ENCODE measurements at regions not wholly inside any gene's neighbourhood (a gene's known extent, or its start where the extent isn't known, plus 50 kb on each side); places are given as distances from the start of the nearest gene placed in this dataset.

DNA sequence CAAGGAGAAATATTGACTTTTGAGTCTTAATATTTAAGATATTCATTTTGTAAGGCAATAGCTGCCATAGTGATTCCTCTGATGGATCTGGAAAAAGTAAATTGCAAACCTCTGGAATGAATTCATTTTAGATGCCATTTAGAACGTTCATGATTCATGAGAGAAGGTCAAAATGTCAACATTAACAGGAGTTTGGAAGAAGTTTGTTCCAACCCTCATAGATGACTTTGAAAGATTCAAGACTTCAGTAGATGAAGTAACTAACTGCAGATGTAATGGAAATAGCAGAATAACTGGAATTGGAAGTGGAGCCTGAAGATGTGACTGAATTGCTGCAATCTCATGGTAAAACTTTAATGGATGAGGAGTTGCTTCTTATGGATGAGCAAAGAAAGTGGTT lies 100.9 kb upstream of the CCN2 start:
- TF ChIP-seq EZH2phosphoT487 (IDR thresholded peaks at IDR 0.05): no peak
- TF ChIP-seq, protein P1, sequence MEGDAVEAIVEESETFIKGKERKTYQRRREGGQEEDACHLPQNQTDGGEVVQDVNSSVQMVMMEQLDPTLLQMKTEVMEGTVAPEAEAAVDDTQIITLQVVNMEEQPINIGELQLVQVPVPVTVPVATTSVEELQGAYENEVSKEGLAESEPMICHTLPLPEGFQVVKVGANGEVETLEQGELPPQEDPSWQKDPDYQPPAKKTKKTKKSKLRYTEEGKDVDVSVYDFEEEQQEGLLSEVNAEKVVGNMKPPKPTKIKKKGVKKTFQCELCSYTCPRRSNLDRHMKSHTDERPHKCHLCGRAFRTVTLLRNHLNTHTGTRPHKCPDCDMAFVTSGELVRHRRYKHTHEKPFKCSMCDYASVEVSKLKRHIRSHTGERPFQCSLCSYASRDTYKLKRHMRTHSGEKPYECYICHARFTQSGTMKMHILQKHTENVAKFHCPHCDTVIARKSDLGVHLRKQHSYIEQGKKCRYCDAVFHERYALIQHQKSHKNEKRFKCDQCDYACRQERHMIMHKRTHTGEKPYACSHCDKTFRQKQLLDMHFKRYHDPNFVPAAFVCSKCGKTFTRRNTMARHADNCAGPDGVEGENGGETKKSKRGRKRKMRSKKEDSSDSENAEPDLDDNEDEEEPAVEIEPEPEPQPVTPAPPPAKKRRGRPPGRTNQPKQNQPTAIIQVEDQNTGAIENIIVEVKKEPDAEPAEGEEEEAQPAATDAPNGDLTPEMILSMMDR (IDR thresholded peaks at IDR 0.05): no peak
- TF ChIP-seq EZH2 (IDR thresholded peaks at IDR 0.05): no peak
- no peaks in the 10 kb centered on the region for H3K27me3 Mint-ChIP-seq (ENCODE audit: insufficient read depth, low read depth)
- Histone ChIP-seq H3K27ac (no peak overlapping the region), H2AFZ (replicated peaks) (no peak overlapping the region), H3K27me3 (no peaks in the 10 kb centered on the region), H3K4me2 (no peak overlapping the region), H3K4me3 (no peak overlapping the region), H3F3A (ENCODE audit: low read depth) (no peaks in the 10 kb centered on the region), H4K20me1 (ENCODE audit: low read depth) (no peaks in the 10 kb centered on the region), H3K36me3 (no peaks in the 10 kb centered on the region), H3K9ac (no peak overlapping the region), H3K9me3 (ENCODE audit: low read depth) (no peaks in the 10 kb centered on the region), H3K79me2 (ENCODE audit: low read depth) (no peaks in the 10 kb centered on the region), H3K4me1 (no peaks in the 10 kb centered on the region)
- no peaks in the 10 kb centered on the region for H3K4me1 Mint-ChIP-seq
- DNase-seq (ENCODE audit: low spot score): no peak
- no peak overlapping the region for H3K27ac Mint-ChIP-seq
- no peak overlapping the region for H3K4me3 Mint-ChIP-seq
- peaks cover 5% of the 10 kb centered on the region for H3K36me3 Mint-ChIP-seq
- peaks cover 14% of the 10 kb centered on the region for H3K9me3 Mint-ChIP-seq

DNA sequence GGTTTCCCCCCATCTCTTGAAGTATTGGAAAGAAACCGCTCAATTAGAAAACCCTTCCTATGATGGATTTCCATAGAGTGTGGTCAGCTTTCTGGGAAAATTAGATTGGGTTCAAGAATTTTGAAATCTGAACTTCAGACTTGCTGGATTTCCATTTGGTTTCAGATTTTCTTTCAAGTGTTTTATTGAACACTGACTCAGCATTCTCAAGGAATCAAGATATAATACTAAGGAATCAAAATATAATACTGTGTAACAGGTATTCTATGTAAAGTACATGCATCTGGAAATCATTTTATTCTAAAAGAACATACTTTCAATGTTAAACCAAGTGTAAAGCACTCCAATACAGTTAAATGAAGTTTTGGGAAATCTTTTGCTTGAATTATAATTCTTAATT lies 94.7 kb upstream of the CCN2 start:
- peaks cover 3% of the 10 kb centered on the region for H3K36me3 Mint-ChIP-seq
- Histone ChIP-seq H3K4me2 (no peak overlapping the region), H3K27ac (no peak overlapping the region), H3F3A (ENCODE audit: low read depth) (no peaks in the 10 kb centered on the region), H4K20me1 (ENCODE audit: low read depth) (no peaks in the 10 kb centered on the region), H3K9ac (no peak overlapping the region), H3K9me3 (ENCODE audit: low read depth) (no peaks in the 10 kb centered on the region), H3K36me3 (no peaks in the 10 kb centered on the region), H3K27me3 (no peaks in the 10 kb centered on the region), H3K4me3 (no peak overlapping the region), H3K4me1 (no peaks in the 10 kb centered on the region), H3K79me2 (ENCODE audit: low read depth) (no peaks in the 10 kb centered on the region), H2AFZ (replicated peaks) (no peak overlapping the region)
- no peak for DNase-seq (ENCODE audit: low spot score)
- peaks cover 8% of the 10 kb centered on the region for H3K9me3 Mint-ChIP-seq
- H3K4me1 Mint-ChIP-seq: no peaks in the 10 kb centered on the region
- H3K4me3 Mint-ChIP-seq: no peak overlapping the region
- no peak overlapping the region for H3K27ac Mint-ChIP-seq
- H3K27me3 Mint-ChIP-seq (ENCODE audit: insufficient read depth, low read depth): no peaks in the 10 kb centered on the region
- no peak for TF ChIP-seq EZH2phosphoT487 (IDR thresholded peaks at IDR 0.05)
- no peak for TF ChIP-seq EZH2 (IDR thresholded peaks at IDR 0.05)
- TF ChIP-seq, protein P1 (IDR thresholded peaks at IDR 0.05): no peak

DNA sequence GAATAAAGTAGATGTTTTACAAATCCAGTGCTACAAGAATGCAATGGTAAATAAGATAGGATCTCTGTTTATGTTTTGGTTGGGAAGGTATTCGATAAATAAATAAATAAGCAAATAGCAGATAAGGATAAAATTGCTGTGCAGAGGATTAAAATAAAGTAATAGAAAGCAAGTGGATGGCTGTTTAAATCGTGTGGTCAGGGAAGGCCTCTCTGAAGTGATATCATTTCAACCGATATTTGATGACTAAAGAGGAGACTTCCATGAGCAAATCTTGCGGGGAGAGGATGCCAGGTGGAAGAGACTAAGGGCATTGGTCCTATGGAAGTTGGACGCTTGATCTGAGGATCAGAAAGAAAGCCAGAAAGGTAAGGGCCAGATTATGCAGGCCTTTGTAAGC lies 92.0 kb upstream of the CCN2 start:
- no peak for DNase-seq (ENCODE audit: low spot score)
- Histone ChIP-seq H3K4me1 (no peaks in the 10 kb centered on the region), H3K4me3 (no peak overlapping the region), H4K20me1 (ENCODE audit: low read depth) (no peaks in the 10 kb centered on the region), H3K79me2 (ENCODE audit: low read depth) (no peaks in the 10 kb centered on the region), H3K9me3 (ENCODE audit: low read depth) (no peaks in the 10 kb centered on the region), H3K9ac (no peak overlapping the region), H2AFZ (replicated peaks) (no peak overlapping the region), H3K36me3 (no peaks in the 10 kb centered on the region), H3K4me2 (no peak overlapping the region), H3K27ac (no peak overlapping the region), H3K27me3 (no peaks in the 10 kb centered on the region), H3F3A (ENCODE audit: low read depth) (no peaks in the 10 kb centered on the region)
- Mint-ChIP-seq H3K27me3 (ENCODE audit: insufficient read depth, low read depth) (no peaks in the 10 kb centered on the region), H3K27ac (no peak overlapping the region), H3K4me3 (no peak overlapping the region), H3K4me1 (no peaks in the 10 kb centered on the region), H3K9me3 (peaks cover 4% of the 10 kb centered on the region), H3K36me3 (no peaks in the 10 kb centered on the region)
- no peak for TF ChIP-seq EZH2phosphoT487 (IDR thresholded peaks at IDR 0.05)
- no peak for TF ChIP-seq EZH2 (IDR thresholded peaks at IDR 0.05)
- TF ChIP-seq, protein P1 (IDR thresholded peaks at IDR 0.05): no peak

DNA sequence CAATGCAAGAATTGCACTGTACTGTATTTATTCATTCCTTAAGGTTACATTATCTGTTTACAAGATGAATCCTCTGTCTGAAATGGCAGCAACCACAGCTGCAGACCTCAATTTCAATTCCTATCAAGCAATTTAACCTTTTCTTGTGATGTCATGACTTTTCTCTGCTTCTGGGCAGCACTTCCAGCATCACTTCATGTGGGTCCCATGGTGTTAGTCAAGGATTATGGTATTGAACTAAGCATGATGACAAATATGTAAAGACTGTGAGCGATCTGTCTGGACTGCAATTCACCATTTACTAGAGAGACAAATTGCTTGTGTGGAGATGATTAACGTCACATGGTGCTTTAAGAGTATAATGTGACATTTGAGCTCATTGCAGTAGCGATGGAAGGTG lies 90.5 kb upstream of the CCN2 start:
- Histone ChIP-seq H3K27ac (no peak overlapping the region), H3K4me3 (no peak overlapping the region), H3K27me3 (no peaks in the 10 kb centered on the region), H3K4me2 (no peak overlapping the region), H3K9me3 (ENCODE audit: low read depth) (no peaks in the 10 kb centered on the region), H2AFZ (replicated peaks) (no peak overlapping the region), H3K9ac (no peak overlapping the region), H3K79me2 (ENCODE audit: low read depth) (no peaks in the 10 kb centered on the region), H3F3A (ENCODE audit: low read depth) (no peaks in the 10 kb centered on the region), H4K20me1 (ENCODE audit: low read depth) (no peaks in the 10 kb centered on the region), H3K4me1 (no peaks in the 10 kb centered on the region), H3K36me3 (no peaks in the 10 kb centered on the region)
- H3K4me3 Mint-ChIP-seq: no peak overlapping the region
- TF ChIP-seq, protein P1 (IDR thresholded peaks at IDR 0.05): no peak
- TF ChIP-seq EZH2phosphoT487 (IDR thresholded peaks at IDR 0.05) (no peak), EZH2 (IDR thresholded peaks at IDR 0.05) (no peak)
- H3K9me3 Mint-ChIP-seq: peaks cover 2% of the 10 kb centered on the region
- no peaks in the 10 kb centered on the region for H3K4me1 Mint-ChIP-seq
- no peak for DNase-seq (ENCODE audit: low spot score)
- H3K27ac Mint-ChIP-seq: no peak overlapping the region
- H3K27me3 Mint-ChIP-seq (ENCODE audit: insufficient read depth, low read depth): no peaks in the 10 kb centered on the region
- no peaks in the 10 kb centered on the region for H3K36me3 Mint-ChIP-seq

All from neural progenitor cell (in vitro differentiated cells).